Suprapubic skin (tissue), 4 donors: ENCODE measurements at regions not wholly inside any gene's neighbourhood (a gene's known extent, or its start where the extent isn't known, plus 50 kb on each side); places are given as distances from the start of the nearest gene placed in this dataset.
"Not testable (repeated sequence)": the region's sequence is repeated elsewhere in the genome, so short reads cannot be mapped to it uniquely, and the experiment has no call there.

Experiments
- CTCF ChIP-seq, 2 donors: fragments of 200-600 bp in 1 of 2; fragments of 450-650 bp in 1 of 2; sonication (generic) in 1 of 2; IDR thresholded peaks; one replicate each; pipeline ENCODE4 v1.5.1; 2016 to 2019; ENCODE audit warnings: antibody characterized with exemption in 2 of 2, mild to moderate bottlenecking in 1 of 2, moderate library complexity in 1 of 2
- EP300 ChIP-seq: sonication (generic); formaldehyde crosslinking; IDR thresholded peaks from one replicate; pipeline ENCODE4 v1.6.1; 2017; ENCODE audit warnings: antibody characterized with exemption
- POLR2A ChIP-seq, 2 donors: fragments of 450-650 bp; IDR thresholded peaks; one replicate each; pipeline ENCODE4 v1.6.1; 2017; ENCODE audit warnings: antibody characterized with exemption in 2 of 2, mild to moderate bottlenecking in 2 of 2, moderate library complexity in 2 of 2
- POLR2AphosphoS5 ChIP-seq, 3 donors: sonication (generic); formaldehyde crosslinking; IDR thresholded peaks; one replicate each; pipeline ENCODE4 v1.6.1; 2017; ENCODE audit warnings: antibody characterized with exemption in 3 of 3

DNA sequence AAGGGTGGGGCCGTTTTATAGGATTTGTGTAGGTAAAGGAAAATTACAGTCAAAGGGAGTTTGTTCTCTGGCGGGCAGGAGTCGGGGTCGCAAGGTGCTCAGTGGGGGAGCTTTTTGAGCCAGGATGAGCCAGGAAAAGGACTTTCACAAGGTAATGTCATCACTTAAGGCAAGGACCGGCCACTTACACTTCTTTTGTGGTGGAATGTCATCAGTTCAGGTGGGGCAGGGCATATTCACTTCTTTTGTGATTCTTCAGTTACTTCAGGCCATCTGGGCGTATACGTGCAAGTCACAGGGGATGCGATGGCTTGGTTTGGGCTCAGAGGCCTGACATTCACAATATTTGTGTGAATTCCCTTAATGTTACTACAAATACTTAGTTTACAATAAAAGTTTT is 88.2 kb upstream of the MAP3K7 start:
- TF ChIP-seq CTCF (IDR thresholded peaks at IDR 0.05); POLR2AphosphoS5 (IDR thresholded peaks at IDR 0.05); EP300; POLR2A (IDR thresholded peaks at IDR 0.05): not testable (repeated sequence)
